ENCODE measurements at regions not wholly inside any gene's neighbourhood (a gene's known extent, or its start where the extent isn't known, plus 50 kb on each side); places are given as distances from the start of the nearest gene placed in this dataset.

DNA sequence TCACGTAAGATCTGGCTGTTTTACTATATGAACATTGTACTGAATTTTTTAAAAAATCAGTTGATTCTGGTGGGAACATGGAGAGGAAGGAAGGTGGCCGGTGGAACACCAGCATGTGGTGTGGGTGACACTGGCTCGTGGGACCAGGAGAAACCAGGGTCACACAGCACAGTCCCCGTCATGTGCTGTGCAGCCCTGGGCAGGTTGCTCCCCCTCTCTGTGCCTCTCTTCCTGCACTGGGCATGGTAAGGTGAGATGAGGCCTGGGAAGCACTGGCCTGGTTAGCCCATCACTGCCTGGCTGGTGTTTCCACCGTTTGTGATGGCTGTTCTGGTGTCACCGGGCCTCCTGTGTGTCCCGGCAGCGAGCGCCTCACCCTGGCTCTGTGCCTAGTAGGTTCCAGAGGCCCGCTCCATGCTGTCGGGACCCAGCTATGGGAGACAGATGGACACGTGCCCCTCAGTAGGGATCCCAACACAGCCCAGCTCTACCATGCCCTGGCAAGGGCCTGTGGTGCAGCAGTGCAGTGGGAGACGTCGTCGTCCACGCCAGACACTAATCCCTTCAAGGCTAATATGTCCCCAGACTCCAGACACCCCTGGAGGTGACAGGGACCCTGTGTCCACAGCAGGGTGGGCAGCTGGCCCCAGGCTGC lies 88.2 kb upstream of the LINC01488 start:
- H3K4me3 ChIP-seq (ENCODE audit: low read depth, low read length), result no peak overlapping the region
- TF ChIP-seq, protein P1, sequence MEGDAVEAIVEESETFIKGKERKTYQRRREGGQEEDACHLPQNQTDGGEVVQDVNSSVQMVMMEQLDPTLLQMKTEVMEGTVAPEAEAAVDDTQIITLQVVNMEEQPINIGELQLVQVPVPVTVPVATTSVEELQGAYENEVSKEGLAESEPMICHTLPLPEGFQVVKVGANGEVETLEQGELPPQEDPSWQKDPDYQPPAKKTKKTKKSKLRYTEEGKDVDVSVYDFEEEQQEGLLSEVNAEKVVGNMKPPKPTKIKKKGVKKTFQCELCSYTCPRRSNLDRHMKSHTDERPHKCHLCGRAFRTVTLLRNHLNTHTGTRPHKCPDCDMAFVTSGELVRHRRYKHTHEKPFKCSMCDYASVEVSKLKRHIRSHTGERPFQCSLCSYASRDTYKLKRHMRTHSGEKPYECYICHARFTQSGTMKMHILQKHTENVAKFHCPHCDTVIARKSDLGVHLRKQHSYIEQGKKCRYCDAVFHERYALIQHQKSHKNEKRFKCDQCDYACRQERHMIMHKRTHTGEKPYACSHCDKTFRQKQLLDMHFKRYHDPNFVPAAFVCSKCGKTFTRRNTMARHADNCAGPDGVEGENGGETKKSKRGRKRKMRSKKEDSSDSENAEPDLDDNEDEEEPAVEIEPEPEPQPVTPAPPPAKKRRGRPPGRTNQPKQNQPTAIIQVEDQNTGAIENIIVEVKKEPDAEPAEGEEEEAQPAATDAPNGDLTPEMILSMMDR (IDR thresholded peaks at IDR 0.05; ENCODE audit: insufficient read depth, low read length), result no peak

DNA sequence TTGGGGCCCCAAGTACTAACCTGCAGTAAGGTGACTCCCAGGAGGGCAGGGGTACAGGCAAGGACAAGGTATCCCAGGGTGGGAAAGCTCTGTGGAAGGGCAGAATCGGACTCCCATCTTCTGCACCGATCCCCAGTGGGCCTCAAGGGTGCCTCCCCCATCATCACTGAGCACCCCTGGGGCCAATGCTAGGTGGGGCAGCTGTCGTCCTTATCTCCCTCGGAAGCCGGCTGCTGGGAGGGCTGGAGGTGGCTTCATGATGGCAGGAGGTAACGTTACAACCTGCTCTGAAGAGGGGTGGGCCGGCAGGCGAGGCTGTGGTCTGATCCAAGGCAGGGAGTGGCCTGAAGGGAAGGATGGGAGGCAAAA lies 87.6 kb upstream of the LINC01488 start:
- H3K4me3 ChIP-seq (ENCODE audit: low read depth, low read length), result no peak overlapping the region
- TF ChIP-seq, protein P1 (IDR thresholded peaks at IDR 0.05; ENCODE audit: insufficient read depth, low read length), result no peak
- no peak for DNase-seq (ENCODE audit: low read depth)

More for the DNA sequence above, 88.2 kb upstream of the LINC01488 start:
- DNase-seq (ENCODE audit: low read depth), result no peak

DNA sequence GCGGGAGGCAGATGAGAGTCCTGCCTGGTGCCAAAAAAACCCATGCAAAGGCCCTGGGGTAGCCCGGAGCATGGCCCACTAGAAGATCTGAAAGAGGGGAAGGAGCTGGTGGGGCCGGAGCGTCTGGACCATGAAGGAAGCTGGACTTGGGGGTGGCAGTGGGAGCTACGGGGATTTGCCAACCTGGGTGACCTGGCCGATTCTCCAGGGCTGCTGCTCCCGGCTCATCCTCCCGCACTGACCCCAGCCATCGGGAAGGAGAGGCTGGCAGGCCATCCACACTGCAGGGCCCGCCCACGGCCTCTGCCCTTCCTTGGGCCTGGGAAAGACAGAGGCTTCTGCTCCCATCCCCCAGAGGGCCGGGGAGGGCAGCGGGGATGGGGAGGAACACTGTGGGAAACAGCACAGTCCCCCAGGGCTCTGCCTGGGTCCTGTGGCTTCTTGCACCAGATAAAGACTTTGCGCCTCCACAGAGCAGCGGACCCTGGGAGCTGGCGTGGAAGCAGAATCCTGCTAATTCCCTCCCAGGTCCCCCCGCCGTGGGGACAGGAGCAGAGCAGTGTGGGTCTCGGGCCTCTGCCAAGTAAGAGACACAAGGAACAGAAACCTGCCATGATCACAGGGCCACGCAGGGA lies 87.1 kb upstream of the LINC01488 start:
- TF ChIP-seq, protein P1 (IDR thresholded peaks at IDR 0.05; ENCODE audit: insufficient read depth, low read length), result no peak
- no peak overlapping the region for H3K4me3 ChIP-seq (ENCODE audit: low read depth, low read length)
- no peak for DNase-seq (ENCODE audit: low read depth)

DNA sequence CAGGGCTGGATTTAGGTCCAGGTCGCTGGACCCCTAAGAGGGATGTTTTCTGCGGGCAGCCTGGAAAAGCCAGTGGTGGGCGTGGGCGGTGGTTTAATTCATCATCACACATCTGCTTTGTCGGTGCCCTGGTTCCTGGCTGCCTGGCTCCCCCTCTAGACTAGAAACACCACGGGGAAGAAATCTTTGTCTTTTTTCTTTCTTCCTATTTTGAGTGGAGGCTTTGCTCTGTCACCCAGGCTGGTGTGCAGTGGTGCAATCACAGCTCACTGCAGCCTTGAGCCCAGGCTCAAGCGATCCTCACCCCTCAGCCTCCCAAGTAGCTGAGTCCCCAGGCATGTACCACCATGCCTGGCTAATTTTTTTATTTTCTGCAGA lies 86.6 kb upstream of the LINC01488 start:
- no peak for DNase-seq (ENCODE audit: low read depth)
- TF ChIP-seq, protein P1 (IDR thresholded peaks at IDR 0.05; ENCODE audit: insufficient read depth, low read length), result no peak
- H3K4me3 ChIP-seq (ENCODE audit: low read depth, low read length), result no peak overlapping the region

DNA sequence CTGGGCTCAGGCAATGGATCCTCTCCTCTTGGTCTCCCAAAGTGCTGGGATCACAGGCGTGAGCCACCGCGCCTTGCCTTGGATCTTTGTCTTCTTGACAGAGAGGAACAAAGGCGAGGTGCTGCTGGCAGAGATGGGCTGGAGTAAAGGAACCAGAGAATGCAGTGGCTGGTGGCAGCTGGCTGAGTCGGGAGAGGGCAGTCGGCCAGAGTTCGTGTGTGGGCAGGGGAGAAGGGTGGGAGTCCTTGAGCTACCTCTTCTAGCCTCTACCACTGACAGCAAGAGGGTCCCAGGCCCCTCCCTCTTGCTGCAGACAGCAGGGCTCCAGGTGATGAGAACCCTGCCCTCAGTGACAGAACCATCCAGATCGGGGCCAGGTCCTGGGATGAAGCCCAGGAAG lies 86.2 kb upstream of the LINC01488 start:
- TF ChIP-seq, protein P1 (IDR thresholded peaks at IDR 0.05; ENCODE audit: insufficient read depth, low read length), result no peak
- DNase-seq (ENCODE audit: low read depth), result no peak
- H3K4me3 ChIP-seq (ENCODE audit: low read depth, low read length), result no peak overlapping the region

DNA sequence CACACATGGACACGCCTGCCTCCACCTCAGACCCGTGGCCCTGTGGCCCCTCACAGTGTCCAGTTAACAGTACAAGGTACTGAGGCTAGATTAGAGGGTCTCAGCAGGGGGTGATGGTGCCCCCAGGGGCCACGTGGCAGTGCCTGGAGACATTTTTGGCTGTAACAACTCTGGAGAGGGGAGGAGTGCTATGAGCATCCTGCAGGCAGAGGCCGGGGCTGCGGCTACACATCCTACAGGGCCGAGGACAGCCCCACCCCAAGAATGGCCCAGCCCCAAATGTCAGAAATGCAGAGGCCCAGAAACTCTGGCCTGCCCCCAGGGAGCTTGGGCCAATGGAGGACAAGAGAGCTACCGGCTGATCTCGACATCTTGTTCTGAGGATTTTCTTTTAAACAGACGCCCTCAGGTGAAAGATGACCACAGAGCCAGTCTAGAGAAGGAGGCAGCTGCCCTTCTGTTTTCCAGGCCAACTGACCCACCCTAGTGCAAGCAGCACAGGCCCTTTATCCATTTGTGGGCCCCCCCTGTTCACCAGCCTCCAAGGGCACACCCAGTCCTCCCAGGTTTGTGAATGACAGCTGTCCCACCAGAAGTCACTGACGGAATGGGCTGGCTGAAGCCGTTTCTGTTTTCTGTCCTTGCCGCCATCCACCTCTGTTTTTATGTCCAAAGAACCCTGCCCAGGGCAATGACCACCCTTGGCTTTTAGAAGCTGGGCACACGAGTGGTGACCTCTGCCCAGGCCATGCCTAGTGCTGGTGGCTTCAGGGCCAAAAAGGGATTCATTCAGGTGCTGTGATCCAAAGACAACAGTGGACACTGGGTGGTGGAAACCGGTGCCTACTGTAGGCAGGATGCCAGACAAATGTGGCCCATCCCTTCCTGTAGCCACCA lies 85.2 kb upstream of the LINC01488 start:
- TF ChIP-seq, protein P1 (IDR thresholded peaks at IDR 0.05; ENCODE audit: insufficient read depth, low read length), result no peak
- no peak overlapping the region for H3K4me3 ChIP-seq (ENCODE audit: low read depth, low read length)
- DNase-seq (ENCODE audit: low read depth), result no peak
